Gastroesophageal sphincter (tissue), 3 donors: ENCODE measurements at regions not wholly inside any gene's neighbourhood (a gene's known extent, or its start where the extent isn't known, plus 50 kb on each side); places are given as distances from the start of the nearest gene placed in this dataset.

Experiments
- CTCF ChIP-seq, 4 experiments: fragments of 200-600 bp in 2 of 4; fragments of 450-650 bp in 2 of 4; sonication (generic) in 1 of 4; IDR thresholded peaks; one replicate each; pipeline ENCODE4 v1.5.1; 2017 to 2019; ENCODE audit warnings: antibody characterized with exemption in 4 of 4, mild to moderate bottlenecking in 2 of 4, moderate library complexity in 2 of 4
- POLR2A ChIP-seq, 2 donors: fragments of 450-650 bp; IDR thresholded peaks; one replicate each; pipeline ENCODE4 v1.6.1; 2017; ENCODE audit warnings: antibody characterized with exemption in 2 of 2, mild to moderate bottlenecking in 2 of 2, moderate library complexity in 1 of 2
- POLR2AphosphoS5 ChIP-seq: sonication (generic); formaldehyde crosslinking; IDR thresholded peaks from one replicate; pipeline ENCODE4 v1.6.1; 2017; ENCODE audit warnings: antibody characterized with exemption

- TF ChIP-seq CTCF (IDR thresholded peaks at IDR 0.05) (no peak), POLR2A (IDR thresholded peaks at IDR 0.05) (no peak), POLR2AphosphoS5 (no peak)
Measured at GRCh38 chr2:83282841-83283240, 1176.2 kb downstream of the SUCLG1 start.
